IMR-90 (cell line): ENCODE measurements at regions not wholly inside any gene's neighbourhood (a gene's known extent, or its start where the extent isn't known, plus 50 kb on each side); places are given as distances from the start of the nearest gene placed in this dataset.

ENCODE experiments used
- ATAC-seq: fragments of 200-7000 bp; cut with Tn5 transposase; 2 replicates; pipeline ENCODE4 v1.9.1; 2020; ENCODE audit warnings: low read depth, mild to moderate bottlenecking, moderate library complexity
- BruUV-seq: library from RNA; stranded (reverse); fragments of 400-500 nt; replicated peaks from 2 replicates; lab custom pipeline; 2021; lab: Mats Ljungman, UMichigan
- CTCF ChIA-PET: fragments of 300-600 bp; formaldehyde crosslinking; extraction: SDS; loops from one replicate; lab custom pipeline; 2021; ENCODE audit warnings: antibody characterized with exemption; lab: Yijun Ruan, JAX
- POLR2A ChIA-PET: fragments of 300-600 bp; sonication (Branson Sonifier 250); formaldehyde crosslinking; loops from one replicate; lab custom pipeline; 2022; ENCODE audit warnings: antibody characterized with exemption; ENCODE audit not compliant: unreplicated experiment; lab: Charles Lee
- DNase-seq: peaks from one replicate; pipeline ENCODE4 v3.0.0; 2013
- H2AFZ ChIP-seq: replicated peaks from 2 replicates; pipeline ENCODE3; 2013; ENCODE audit warnings: low read length, mild to moderate bottlenecking; ENCODE audit not compliant: poor library complexity
- H2AK5ac ChIP-seq: 2 replicates; pipeline ENCODE4 v1.6.1; 2013; ENCODE audit warnings: low read depth, low read length, inconsistent platforms
- H2AK9ac ChIP-seq: replicated peaks from 2 replicates; pipeline ENCODE3; 2013; ENCODE audit warnings: mild to moderate bottlenecking, low read depth, low read length, moderate library complexity; ENCODE audit not compliant: poor library complexity
- H2BK120ac ChIP-seq: 2 replicates; pipeline ENCODE4 v1.6.1; 2013; ENCODE audit warnings: low read depth, low read length, inconsistent platforms
- H2BK15ac ChIP-seq: 3 replicates; pipeline ENCODE4 v1.6.1; 2013; ENCODE audit warnings: low read depth, low read length, inconsistent platforms
- H2BK20ac ChIP-seq: 2 replicates; pipeline ENCODE4 v1.6.1; 2013; ENCODE audit warnings: low read depth, mild to moderate bottlenecking, inconsistent platforms, low read length, moderate library complexity
- H2BK5ac ChIP-seq: 2 replicates; pipeline ENCODE4 v1.6.1; 2013; ENCODE audit warnings: mild to moderate bottlenecking, low read depth, low read length, inconsistent platforms; ENCODE audit not compliant: poor library complexity, severe bottlenecking
- H3K14ac ChIP-seq: replicated peaks from 2 replicates; pipeline ENCODE4 v1.6.1; 2013; ENCODE audit warnings: low read depth, low read length, inconsistent platforms
- H3K18ac ChIP-seq: 2 replicates; pipeline ENCODE4 v1.6.1; 2013; ENCODE audit warnings: low read depth, low read length, control low read depth
- H3K23ac ChIP-seq: 2 replicates; pipeline ENCODE4 v1.6.1; 2013; ENCODE audit warnings: low read depth, low read length, inconsistent platforms
- H3K27ac ChIP-seq: 2 replicates; pipeline ENCODE4 v1.5.1; 2013; ENCODE audit warnings: mild to moderate bottlenecking, control low read depth, low read length; ENCODE audit not compliant: insufficient read depth
- H3K27me3 ChIP-seq: 2 replicates; pipeline ENCODE4 v1.6.1; 2013; ENCODE audit warnings: low read length; ENCODE audit not compliant: control insufficient read depth, insufficient read depth
- H3K36me3 ChIP-seq: 2 replicates; pipeline ENCODE4 v1.6.1; 2013; ENCODE audit warnings: low read length, mixed read lengths; ENCODE audit not compliant: control insufficient read depth, insufficient read depth
- H3K4ac ChIP-seq: 2 replicates; pipeline ENCODE4 v1.6.1; 2013; ENCODE audit warnings: low read depth, low read length, inconsistent platforms
- H3K4me1 ChIP-seq: 2 replicates; pipeline ENCODE4 v1.6.1; 2013; ENCODE audit warnings: low read length, mixed read lengths; ENCODE audit not compliant: control insufficient read depth, insufficient read depth
- H3K4me2 ChIP-seq: 2 replicates; pipeline ENCODE4 v1.6.1; 2013; ENCODE audit warnings: low read depth, mild to moderate bottlenecking, control low read depth, low read length, moderate library complexity
- H3K4me3 ChIP-seq: 2 replicates; pipeline ENCODE4 v1.5.1; 2013; ENCODE audit warnings: low read depth, mild to moderate bottlenecking, control low read depth, low read length, moderate library complexity; ENCODE audit not compliant: insufficient read depth
- H3K56ac ChIP-seq: 2 replicates; pipeline ENCODE4 v1.6.1; 2013; ENCODE audit warnings: low read length, inconsistent platforms; ENCODE audit not compliant: insufficient read depth; ENCODE audit errors: extremely low read depth
- H3K79me1 ChIP-seq, 2 experiments: 2 replicates each; pipeline ENCODE4 v1.6.1; 2013; ENCODE audit warnings: low read length in 2 of 2, inconsistent platforms in 1 of 2, low read depth in 1 of 2
- H3K9ac ChIP-seq: 2 replicates; pipeline ENCODE4 v1.6.1; 2013; ENCODE audit warnings: low read depth, low read length, control low read depth
- H3K9me1 ChIP-seq: 2 replicates; pipeline ENCODE4 v1.6.1; 2013; ENCODE audit warnings: low read length, inconsistent platforms; ENCODE audit not compliant: insufficient read depth
- H3K9me3 ChIP-seq: 2 replicates; pipeline ENCODE4 v1.6.1; 2013; ENCODE audit warnings: low read length; ENCODE audit not compliant: control insufficient read depth, insufficient read depth
- H4K20me1 ChIP-seq: 2 replicates; pipeline ENCODE4 v1.6.1; 2013; ENCODE audit warnings: low read length, inconsistent platforms; ENCODE audit not compliant: insufficient read depth
- H4K5ac ChIP-seq: 2 replicates; pipeline ENCODE4 v1.6.1; 2013; ENCODE audit warnings: mild to moderate bottlenecking, low read depth, low read length, control low read depth
- H4K8ac ChIP-seq, 2 experiments: 2 replicates each; pipeline ENCODE4 v1.6.1; 2013; ENCODE audit warnings: low read depth in 2 of 2, low read length in 2 of 2, control low read depth in 1 of 2, inconsistent platforms in 1 of 2
- H4K91ac ChIP-seq: 2 replicates; pipeline ENCODE4 v1.6.1; 2013; ENCODE audit warnings: low read depth, low read length, inconsistent platforms; ENCODE audit not compliant: insufficient read depth
- BHLHE40 ChIP-seq: fragments of 150-350 bp; IDR thresholded peaks from 2 replicates; pipeline ENCODE4 v1.6.1; 2016; ENCODE audit warnings: mild to moderate bottlenecking, low read depth, low read length
- CEBPB ChIP-seq: IDR thresholded peaks from 2 replicates; pipeline ENCODE4 v1.6.1; 2012; ENCODE audit warnings: low read depth, low read length, improper control_type of control experiment
- CHD1 ChIP-seq: IDR thresholded peaks from 2 replicates; pipeline ENCODE4 v1.6.1; 2012; ENCODE audit warnings: low read depth, low read length, improper control_type of control experiment
- CTCF ChIP-seq: conservative IDR thresholded peaks from 2 replicates; pipeline ENCODE4 v1.5.1; 2012; ENCODE audit warnings: mild to moderate bottlenecking, low read depth, low read length, improper control_type of control experiment
- FOS ChIP-seq: fragments of 150-350 bp; IDR thresholded peaks from 2 replicates; pipeline ENCODE4 v1.6.1; 2016; ENCODE audit warnings: low read depth, low read length
- MAZ ChIP-seq: IDR thresholded peaks from 2 replicates; pipeline ENCODE4 v1.6.1; 2012; ENCODE audit warnings: low read depth, mild to moderate bottlenecking, low read length, improper control_type of control experiment, moderate library complexity, borderline replicate concordance
- MXI1 ChIP-seq: IDR thresholded peaks from 2 replicates; pipeline ENCODE4 v1.6.1; 2012; ENCODE audit warnings: low read depth, mild to moderate bottlenecking, low read length, moderate library complexity, borderline replicate concordance
- POLR2A ChIP-seq: IDR thresholded peaks from 2 replicates; pipeline ENCODE4 v1.6.1; 2012; ENCODE audit warnings: mild to moderate bottlenecking, low read depth, low read length
- RFX5 ChIP-seq: IDR thresholded peaks from 2 replicates; pipeline ENCODE4 v1.8.0; 2012; ENCODE audit warnings: low read depth, mild to moderate bottlenecking, low read length, moderate library complexity
- SMC3 ChIP-seq: fragments of 150-350 bp; IDR thresholded peaks from 2 replicates; pipeline ENCODE4 v1.6.1; 2016; ENCODE audit warnings: low read depth, mild to moderate bottlenecking, antibody characterized with exemption, low read length, moderate library complexity
- USF2 ChIP-seq: fragments of 150-350 bp; IDR thresholded peaks from 2 replicates; pipeline ENCODE4 v1.6.1; 2017; ENCODE audit warnings: mild to moderate bottlenecking, antibody characterized with exemption, low read length, low read depth
- WGBS, 2 experiments: methylation state at CpG; one replicate each; pipeline versions ENCODE4 v1.1.5 to v1.1.7; 2013; ENCODE audit warnings: missing lambda C conversion rate in 2 of 2; ENCODE audit not compliant: insufficient read length in 1 of 2; ENCODE audit errors: extremely low coverage in 2 of 2; 5-methylcytosine and 5-hydroxymethylcytosine counted together
- dilution Hi-C: fragments of 300-500 bp; cut with HindIII; formaldehyde crosslinking; loops from one replicate; pipeline ENCODE4 v1.14.3; 2018; ENCODE audit warnings: low sequenced_read_pairs; ENCODE audit not compliant: unreplicated experiment
- in situ Hi-C: fragments of 300-500 bp; cut with MboI; formaldehyde crosslinking; loops from 3 replicates; pipeline ENCODE4 v1.14.3; 2019; ENCODE audit warnings: low sequenced_read_pairs, inconsistent platforms, mixed read lengths
- intact Hi-C: fragments of 100-400 bp; cut with micrococcal nuclease; formaldehyde crosslinking; loops from 2 replicates; pipeline ENCODE4 v1.10.0; 2022

- TF ChIP-seq MXI1 (no peak), POLR2A (no peak), FOS (no peak), USF2 (no peak), RFX5 (no peak), SMC3 (no peak), MAZ (no peak), BHLHE40 (no peak), CHD1 (no peak), CTCF (no peak), CEBPB (no peak)
- CTCF ChIA-PET: no interaction called here
- no peak overlapping the region; the same call in 1 of the 2 replicates for H3K14ac ChIP-seq
- no peak overlapping the region for H4K8ac ChIP-seq
- no peak overlapping the region for H2AK5ac ChIP-seq
- no peaks in the 10 kb centered on the region for H4K20me1 ChIP-seq
- no peaks in the 10 kb centered on the region for H3K79me1 ChIP-seq
- dilution Hi-C loops: no loop called here
- in situ Hi-C loops: no loop called here
- H3K23ac ChIP-seq: no peak overlapping the region
- no peak overlapping the region for H3K56ac ChIP-seq
- no peaks in the 10 kb centered on the region for H3K9me3 ChIP-seq
- H2BK5ac ChIP-seq: no peak overlapping the region
- H4K5ac ChIP-seq: no peak overlapping the region
- POLR2A ChIA-PET: no interaction called here
- H3K4ac ChIP-seq: no peak overlapping the region
- H2AFZ ChIP-seq: no peak overlapping the region
- WGBS, 2 experiments: no CpG with 5 or more reads among the region's 3 CpGs
- H2AK9ac ChIP-seq: no peak overlapping the region
- no peaks in the 10 kb centered on the region for H3K36me3 ChIP-seq
- H4K91ac ChIP-seq: no peak overlapping the region
- intact Hi-C loops: no loop called here
- DNase-seq (no peak), ATAC-seq (no peak)
- no peak overlapping the region for H2BK120ac ChIP-seq
- no peak overlapping the region for H3K4me2 ChIP-seq
- H3K9ac ChIP-seq: no peak overlapping the region
- no peak overlapping the region for H2BK15ac ChIP-seq
- no TSS peak for BruUV-seq
- H2BK20ac ChIP-seq: no peak overlapping the region
- no peaks in the 10 kb centered on the region for H3K4me1 ChIP-seq
- H3K27ac ChIP-seq: no peak overlapping the region
- H3K4me3 ChIP-seq: no peak overlapping the region
- H3K27me3 ChIP-seq: no peaks in the 10 kb centered on the region
- H3K9me1 ChIP-seq: no peaks in the 10 kb centered on the region
- H3K18ac ChIP-seq: no peak overlapping the region
These were observed 988.2 kb upstream of the ARRDC3 start for GRCh38 chr5:92371171-92371888.
